GM21515 (cell line): ENCODE measurements at regions not wholly inside any gene's neighbourhood (a gene's known extent, or its start where the extent isn't known, plus 50 kb on each side); places are given as distances from the start of the nearest gene placed in this dataset.
"Not testable (repeated sequence)": the region's sequence is repeated elsewhere in the genome, so short reads cannot be mapped to it uniquely, and the experiment has no call there.

Experiments used
- ATAC-seq: cut with Tn5 transposase; IDR thresholded peaks from one replicate; pipeline ENCODE4 v1.9.1; 2021; ENCODE audit not compliant: unreplicated experiment

DNA sequence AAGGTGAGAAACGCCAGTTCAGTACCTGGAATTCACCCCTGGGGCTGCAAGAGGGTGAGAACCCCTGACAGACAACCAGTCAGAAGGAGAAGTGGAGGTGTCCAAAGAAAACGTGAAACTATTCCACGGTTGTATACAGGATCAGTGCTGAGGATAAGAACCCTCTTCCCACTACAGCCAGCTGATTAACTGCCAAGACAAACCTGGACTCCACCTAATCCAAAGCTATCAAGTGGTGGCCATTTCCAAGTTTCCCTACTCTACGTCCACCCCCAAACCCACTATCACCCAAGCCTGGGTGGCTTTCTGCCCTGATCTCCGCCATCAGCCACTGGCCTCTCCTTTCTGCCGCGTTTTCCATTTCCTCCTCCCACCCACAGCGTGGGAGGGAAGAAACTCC, 312.3 kb upstream of the ID2 start:
- no peak for ATAC-seq

GRCh38 chr2:8370258-8370802, 311.5 kb upstream of the ID2 start:
- ATAC-seq = no peak

DNA sequence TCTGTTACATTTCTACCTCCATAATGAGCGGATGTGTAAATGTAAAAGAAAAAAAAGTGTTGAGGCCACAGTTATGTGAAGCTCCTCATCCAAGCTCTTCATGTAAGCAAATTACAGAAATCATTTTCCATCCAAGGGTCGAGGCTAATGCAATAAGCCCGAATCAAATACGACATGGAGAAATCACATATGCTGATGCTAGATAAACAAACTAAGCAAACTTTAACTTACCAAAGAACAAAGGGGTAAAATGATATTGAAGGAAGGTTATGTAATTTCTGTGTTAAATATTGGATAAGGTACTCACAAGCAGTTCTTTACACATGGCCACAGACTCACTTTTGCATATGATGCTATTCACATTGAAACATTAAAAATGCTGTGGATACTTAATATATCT, 310.2 kb upstream of the ID2 start:
- no peak for ATAC-seq

DNA sequence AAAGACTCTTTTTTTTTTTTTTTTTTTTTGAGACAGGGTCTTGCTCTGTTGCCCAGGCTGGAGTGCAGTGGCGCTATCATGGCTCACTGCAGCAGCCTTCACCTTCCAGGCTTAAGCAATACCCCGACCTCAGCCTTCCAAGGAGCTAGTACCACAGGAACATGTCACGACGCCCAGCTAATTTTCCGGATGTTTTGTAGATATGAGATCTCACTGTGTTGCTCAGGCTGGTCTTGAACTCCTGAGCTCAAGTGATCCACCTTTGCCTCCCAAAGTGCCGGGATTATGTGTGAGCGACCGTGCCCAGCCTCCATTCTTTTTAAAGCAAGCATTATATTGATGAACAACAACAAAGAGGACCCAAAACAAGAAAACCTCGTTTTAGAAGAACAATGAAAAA, 307.1 kb upstream of the ID2 start:
- ATAC-seq = no peak

GRCh38 chr2:8376603-8377410, 305.0 kb upstream of the ID2 start:
- no peak for ATAC-seq

- ATAC-seq = peak; percentile 65
These were observed 303.6 kb upstream of the ID2 start for GRCh38 chr2:8378016-8378810.

DNA sequence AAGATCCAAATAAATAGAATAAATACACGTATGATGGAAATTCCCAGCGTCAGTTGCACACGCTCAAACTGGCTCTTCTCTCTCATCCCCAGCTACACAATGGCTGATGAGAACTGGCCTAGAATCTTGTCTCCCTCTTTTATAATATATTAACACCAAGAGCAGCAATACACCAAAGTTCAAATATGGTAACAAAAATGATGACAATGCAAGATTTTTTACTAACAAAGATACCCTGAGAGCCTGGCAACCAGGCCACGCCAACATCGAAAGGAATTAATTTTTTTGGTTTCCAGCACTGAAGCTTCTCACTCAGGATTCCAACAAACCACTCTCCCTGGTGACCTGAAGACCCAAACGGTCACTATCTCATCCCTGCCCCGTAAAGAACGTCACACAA, 302.7 kb upstream of the ID2 start:
- ATAC-seq = no peak

DNA sequence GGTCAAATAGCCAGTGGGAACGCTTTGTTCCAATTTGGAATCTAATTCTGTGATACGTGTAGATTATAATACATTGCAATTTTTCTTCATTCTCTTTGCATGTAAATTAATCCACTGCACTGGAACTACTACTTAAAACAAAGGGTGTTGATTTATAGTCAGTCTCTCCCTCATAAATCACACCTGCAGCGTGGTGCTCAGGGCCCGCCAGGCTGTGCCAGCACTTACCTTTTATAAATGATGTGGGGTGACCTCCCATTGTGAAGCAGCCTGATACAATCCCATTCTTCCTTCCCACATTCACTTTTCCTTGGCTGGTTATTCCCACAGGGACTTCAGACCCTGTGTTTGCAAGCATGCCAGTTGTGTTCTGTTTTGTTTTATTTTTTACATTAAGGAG, 302.3 kb upstream of the ID2 start:
- no peak for ATAC-seq

DNA sequence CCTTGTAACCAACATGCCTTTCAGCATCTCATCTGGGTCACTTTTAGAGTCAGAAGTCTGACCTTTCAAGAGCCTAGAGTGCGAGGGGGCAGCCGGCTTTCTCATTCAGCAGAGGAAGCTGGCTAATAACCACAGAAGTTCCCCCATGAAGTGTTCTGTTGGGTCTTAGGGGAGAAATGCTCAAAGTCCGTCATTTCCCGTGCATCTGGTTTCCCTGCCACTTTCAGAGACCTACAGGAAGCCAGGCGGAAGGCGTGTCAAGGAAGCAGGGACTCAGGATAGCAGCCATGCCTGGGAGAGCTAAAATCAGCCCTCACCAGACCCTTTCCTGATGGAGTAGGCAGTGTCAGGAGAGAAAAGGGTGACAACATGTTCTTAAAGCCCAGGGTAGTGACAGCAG, 301.8 kb upstream of the ID2 start:
- ATAC-seq = no peak

GRCh38 chr2:8380566-8380965, 301.3 kb upstream of the ID2 start:
- ATAC-seq = peak; percentile 57

DNA sequence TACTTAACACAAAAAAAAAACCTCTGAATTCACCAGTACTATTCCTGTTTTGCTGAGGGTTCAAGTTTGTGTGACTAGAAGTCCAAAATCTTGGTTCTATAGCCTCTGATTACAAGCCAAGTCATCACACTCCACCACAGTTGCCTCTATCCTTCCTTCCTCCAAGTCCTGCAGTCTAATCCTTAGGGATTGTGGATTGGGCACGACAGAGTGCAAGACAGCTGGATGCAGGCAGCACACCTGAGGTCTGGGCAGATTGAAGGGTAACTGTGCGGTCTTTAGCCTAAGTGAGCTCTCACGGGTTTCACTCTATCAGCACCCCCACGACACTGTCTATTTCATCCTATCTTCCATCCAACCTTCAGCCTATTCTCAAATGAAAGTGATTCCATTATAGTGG, 299.4 kb upstream of the ID2 start:
- no peak for ATAC-seq

- not testable (repeated sequence) for ATAC-seq
These were observed 295.1 kb upstream of the ID2 start for GRCh38 chr2:8386748-8387147.

- ATAC-seq = no peak
These were observed 293.1 kb upstream of the ID2 start for GRCh38 chr2:8388781-8389180.

DNA sequence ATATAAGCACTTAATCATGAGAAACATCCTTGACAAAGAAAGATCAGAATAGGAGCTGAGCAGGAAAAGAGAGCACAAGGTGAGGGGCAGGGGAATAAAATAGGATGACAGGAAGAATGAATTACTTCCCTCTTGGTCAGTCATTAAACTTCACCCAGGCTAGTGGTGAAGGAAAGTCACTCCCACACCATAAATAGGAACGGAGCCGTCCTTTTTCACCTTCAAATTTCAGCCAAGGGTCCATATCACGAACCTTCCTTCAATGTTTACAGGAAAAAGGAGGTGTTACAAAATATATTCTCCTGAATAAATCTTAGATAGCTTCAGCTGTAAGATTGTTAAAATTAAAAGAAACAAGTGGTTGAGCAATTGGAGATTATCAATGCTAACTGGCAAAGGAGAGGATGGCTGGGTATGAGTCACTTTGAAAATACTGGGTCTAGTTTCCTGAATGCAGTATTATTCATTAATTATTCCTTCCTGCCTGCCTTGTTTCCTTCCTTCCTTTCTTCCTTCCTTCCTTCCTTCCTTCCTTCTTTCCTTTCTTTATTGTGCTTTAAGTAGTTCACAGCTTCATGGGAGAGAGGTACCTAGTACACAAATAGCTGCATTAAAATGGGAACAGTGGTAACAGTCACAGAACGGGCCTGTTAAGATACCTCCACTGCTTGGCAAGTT, 292.3 kb upstream of the ID2 start:
- no peak for ATAC-seq

DNA sequence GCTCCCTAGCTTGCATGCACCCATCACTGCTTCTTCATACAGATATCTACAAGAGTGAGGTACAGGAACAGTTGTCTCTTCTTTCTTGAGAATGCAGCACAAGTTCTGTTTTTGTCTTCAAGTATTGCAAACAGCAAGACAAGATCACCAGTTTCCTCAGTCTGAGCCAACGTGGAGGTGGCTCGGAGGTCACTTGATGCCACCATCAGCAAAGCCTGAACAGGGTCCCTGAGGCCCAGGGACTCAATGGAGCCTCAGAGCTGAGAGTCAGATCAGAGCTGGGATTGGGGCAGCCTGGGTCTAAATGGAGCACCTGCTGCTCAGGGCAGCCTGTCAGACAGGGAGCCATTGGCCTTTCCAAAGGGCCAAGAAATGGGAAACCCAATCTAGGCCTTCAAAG, 290.7 kb upstream of the ID2 start:
- no peak for ATAC-seq

DNA sequence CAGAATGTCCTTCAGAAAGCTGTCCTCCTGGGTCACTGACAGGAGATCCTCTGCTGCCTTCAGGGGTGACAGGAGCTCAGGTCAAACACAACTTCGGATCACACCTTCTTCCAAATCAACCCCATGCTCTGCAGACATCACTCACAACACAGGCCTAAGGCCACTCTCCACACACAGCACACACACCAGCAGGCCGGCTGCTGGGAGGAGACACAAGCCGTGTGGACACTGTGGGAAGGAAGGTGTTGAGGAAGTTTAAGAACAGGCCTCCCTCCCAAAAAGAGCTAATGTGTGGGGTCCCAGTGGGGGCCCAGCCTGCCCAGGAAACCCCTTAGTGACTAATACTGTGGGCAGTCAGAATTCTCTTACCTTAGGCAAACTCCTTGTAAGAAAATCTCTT, 290.3 kb upstream of the ID2 start:
- no peak for ATAC-seq

- ATAC-seq = no peak
These were observed 289.6 kb upstream of the ID2 start for GRCh38 chr2:8392098-8392866.

GRCh38 chr2:8393506-8393905, 288.4 kb upstream of the ID2 start:
- no peak for ATAC-seq

DNA sequence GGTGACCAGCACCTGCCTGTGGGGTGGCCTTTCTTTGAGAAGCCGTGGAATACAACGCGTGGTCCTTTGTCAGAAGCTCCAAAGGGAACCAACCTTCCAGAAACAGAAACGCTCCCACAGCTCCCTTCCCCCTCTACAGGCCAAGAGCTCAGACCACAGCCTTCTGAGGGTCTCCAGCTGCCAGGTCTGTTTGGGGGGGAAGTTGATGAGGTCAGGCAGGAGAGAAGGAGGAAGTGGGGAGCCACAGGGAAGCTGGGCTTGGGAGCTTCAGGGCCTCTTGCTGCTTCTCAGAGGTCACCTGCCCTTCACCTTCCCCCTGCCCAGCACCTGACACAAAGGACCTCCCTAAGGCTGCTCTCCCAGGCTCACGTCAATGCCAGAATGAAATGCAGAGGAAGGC, 287.7 kb upstream of the ID2 start:
- no peak for ATAC-seq

DNA sequence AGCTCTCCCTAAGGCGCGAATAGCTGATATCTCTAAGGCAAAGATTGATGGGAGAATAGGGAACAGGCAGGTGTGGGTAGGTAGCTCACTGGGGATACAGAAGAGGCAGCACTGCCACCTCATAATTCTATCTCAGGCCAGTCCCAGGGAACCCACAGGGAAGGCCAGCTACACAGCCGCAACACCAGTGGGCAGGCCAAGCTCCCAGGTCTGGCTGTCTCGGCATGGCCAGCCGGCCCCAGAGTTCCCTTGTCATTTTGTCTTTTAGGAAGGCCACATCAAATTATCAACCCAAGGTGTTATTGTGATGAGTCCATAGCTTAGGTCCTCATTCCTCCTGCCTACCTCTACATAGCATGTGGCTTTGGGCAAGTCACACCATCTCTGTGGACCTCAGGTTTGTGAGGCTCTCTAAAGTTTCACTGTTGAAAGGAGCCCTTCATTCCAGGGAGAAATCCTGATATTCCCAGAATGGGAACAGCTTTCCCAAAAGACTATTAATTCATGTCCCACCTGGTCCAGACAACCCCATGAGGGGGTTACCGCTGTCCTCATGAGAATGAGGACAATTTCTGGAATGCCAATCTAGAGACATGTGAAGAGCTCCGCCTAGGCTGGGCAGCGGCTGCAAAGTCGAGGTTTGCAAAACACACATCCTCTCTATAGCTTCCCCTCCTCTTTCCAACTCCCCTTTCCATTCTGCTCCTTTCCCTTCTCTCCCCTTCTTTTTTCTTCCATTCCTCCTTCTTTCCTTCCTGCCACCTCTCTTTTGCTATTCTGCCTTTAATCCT, 287.1 kb upstream of the ID2 start:
- no peak for ATAC-seq
